GM19467 (cell line): ENCODE measurements at regions not wholly inside any gene's neighbourhood (a gene's known extent, or its start where the extent isn't known, plus 50 kb on each side); places are given as distances from the start of the nearest gene placed in this dataset.

ENCODE experiments used
- ATAC-seq: cut with Tn5 transposase; IDR thresholded peaks from one replicate; pipeline ENCODE4 v1.9.1; 2021; ENCODE audit warnings: mild to moderate bottlenecking, moderate library complexity; ENCODE audit not compliant: unreplicated experiment

DNA sequence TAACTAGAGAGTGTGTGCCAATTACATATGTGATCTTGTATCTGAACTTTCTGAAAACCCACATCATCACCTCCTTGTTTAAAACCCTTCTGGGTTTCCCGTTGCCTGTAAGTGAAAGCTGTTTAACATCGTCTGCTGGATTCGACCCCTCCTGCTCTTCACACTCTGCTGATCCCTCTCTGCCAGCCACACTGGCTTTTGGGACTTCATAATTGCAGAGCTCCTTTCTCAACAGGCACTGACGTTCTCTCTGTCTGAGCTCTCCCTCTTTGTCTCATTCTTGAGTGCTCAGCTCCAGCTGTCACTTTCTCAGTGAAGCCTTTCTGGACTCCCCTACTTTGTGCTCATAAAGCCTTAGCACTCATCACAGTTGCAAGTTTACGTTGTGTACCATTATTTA is 153.9 kb downstream of the CEP135 start:
- ATAC-seq = no peak

GRCh38 chr4:56099378-56099786 is 150.6 kb downstream of the CEP135 start:
- ATAC-seq = no peak

DNA sequence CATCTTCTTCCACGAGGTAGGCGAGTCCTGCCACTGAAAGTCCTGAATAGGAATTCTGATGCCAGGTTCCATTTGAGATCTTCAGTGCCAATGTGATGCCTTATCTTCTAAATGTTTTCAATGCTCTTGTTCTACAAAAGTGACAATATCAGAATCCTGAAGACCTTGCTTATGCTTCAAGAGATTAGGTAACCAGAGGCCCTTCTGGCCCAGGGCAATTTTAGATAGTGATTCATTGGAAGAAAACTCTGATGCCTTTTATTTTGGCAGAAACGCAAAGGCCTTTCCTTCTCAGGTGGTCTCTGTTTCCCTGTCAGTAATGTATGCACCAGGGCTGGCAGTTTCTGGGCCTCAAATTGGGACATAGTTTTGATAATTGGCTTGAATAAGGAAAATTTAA is 144.8 kb downstream of the CEP135 start:
- no peak for ATAC-seq

DNA sequence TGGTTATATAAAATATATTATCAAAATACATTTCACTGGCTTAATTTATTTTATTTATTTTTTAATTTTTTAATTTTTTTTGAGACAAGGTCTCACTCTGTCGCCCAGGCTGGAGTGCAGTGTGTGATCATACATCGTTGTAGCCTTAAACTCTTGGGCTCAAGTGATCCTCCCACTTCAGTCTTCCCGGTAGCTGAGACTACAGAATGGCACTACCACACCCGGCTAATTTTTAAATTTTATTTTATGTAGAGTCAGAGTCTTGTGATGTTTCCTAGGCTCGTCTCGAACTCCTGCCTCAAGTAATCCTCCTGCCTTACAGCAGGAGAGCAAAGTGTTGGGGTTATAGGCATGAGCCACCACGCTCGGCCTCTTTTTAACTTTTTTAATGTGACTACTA is 143.8 kb downstream of the CEP135 start:
- no peak for ATAC-seq

GRCh38 chr4:56086561-56086960 is 137.8 kb downstream of the CEP135 start:
- ATAC-seq = no peak

DNA sequence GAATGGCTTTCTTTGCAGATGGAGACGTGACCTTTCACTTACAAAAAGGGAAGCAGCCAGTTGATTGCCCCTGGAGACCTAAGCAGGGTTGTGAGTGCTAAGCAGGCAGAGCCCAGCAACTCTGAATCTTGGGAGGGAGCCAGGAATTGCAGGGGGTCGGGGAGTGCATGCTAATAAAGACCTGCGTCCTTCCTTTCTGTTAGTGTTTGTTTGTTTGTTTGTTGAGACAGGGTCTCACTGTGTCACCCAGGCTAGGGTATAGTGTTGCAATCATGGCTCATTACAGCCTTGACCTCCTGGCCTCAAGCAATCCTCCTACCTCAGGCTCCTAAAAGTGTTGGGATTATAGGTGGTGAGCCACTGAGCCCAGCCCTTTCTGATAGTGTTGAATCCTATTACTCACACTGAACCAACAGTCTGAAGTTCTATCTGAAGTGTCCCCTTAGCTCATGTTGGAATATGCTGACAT is 137.4 kb downstream of the CEP135 start:
- ATAC-seq = no peak

DNA sequence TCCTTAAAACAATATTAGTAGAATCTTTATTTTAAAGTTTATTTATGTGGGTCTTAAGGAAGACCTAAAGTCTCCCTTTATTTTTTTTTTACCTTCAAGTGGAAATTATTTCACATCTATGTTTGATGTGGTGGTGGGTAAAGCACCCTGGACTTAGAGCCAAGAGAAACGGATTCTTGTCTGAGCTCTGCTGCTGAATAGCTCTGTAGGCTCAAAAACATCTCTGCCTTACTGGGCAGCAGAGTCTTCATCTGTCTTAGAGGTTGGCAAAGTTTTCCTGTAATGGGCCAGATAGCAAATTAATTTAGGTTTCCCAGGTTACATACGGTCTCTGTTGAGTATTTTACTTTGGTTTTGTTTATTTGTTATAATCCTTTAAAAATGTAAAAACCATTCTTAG is 136.5 kb downstream of the CEP135 start:
- ATAC-seq = no peak

DNA sequence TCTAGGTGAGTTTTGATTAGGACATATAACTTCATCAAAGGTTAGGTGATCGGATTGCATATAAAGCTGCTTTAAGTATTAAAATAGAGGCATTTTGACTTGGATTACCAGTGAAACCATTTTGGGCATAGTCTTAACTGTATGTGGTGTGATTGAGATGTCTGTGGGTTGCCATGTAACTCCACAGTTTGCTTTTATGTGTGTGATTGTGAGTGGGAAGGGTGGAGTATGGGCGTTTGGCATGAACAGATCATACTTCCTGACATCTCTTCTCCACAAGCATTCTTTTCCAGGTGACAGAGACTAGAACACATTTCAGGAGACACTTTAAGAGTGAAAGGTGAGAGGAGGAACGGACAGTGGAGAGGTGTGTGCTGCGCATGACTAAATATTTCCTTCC is 136.1 kb downstream of the CEP135 start:
- no peak for ATAC-seq
